ENCODE measurements at regions not wholly inside any gene's neighbourhood (a gene's known extent, or its start where the extent isn't known, plus 50 kb on each side); places are given as distances from the start of the nearest gene placed in this dataset.

DNA sequence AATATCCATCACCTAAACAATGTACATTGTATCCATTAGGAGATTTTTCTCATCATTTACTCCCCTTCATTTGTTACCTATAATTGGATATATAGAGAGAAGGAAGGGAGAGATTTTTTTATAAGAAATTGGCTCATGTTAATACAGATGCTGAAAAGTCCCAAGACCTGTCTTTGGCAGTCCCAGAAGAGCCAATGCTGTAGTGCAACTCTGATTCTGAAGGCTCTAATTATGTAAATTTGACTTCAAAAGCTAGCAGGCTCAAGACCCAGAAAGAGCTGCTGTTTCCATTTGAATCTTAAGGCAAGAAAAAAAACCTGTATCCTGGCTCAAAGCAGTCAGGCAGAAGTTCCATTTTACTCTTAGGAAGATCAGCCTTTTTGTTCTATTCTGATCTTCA lies 1245.5 kb upstream of the FAM98A start:
- no peak overlapping the region for H3K4me3 ChIP-seq (ENCODE audit: control insufficient read depth, low read depth, low read length)
- TF ChIP-seq, protein P1, sequence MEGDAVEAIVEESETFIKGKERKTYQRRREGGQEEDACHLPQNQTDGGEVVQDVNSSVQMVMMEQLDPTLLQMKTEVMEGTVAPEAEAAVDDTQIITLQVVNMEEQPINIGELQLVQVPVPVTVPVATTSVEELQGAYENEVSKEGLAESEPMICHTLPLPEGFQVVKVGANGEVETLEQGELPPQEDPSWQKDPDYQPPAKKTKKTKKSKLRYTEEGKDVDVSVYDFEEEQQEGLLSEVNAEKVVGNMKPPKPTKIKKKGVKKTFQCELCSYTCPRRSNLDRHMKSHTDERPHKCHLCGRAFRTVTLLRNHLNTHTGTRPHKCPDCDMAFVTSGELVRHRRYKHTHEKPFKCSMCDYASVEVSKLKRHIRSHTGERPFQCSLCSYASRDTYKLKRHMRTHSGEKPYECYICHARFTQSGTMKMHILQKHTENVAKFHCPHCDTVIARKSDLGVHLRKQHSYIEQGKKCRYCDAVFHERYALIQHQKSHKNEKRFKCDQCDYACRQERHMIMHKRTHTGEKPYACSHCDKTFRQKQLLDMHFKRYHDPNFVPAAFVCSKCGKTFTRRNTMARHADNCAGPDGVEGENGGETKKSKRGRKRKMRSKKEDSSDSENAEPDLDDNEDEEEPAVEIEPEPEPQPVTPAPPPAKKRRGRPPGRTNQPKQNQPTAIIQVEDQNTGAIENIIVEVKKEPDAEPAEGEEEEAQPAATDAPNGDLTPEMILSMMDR (IDR thresholded peaks at IDR 0.05; ENCODE audit: control insufficient read depth, insufficient read depth, low read depth, low read length, missing control alignments), result no peak
- no peak for DNase-seq (ENCODE audit: low read depth)

DNA sequence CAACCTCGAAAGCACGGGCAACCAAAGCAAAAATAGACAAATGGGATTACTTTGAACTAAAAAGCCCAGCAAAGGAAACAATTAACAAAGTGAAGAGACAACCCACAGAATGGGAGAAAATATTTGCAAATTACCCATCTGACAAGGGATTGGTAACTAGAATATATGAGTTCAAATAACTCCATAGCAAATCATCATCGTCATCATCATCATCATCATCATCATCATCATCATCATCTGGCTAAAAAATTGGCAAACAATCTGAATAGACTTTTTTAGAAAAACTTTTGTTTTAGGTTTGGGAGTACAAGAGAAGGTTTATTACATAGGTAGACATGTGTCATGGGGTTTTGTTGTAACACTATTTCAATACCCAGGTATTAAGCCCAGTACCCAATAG lies 1239.3 kb upstream of the FAM98A start:
- TF ChIP-seq, protein P1 (IDR thresholded peaks at IDR 0.05; ENCODE audit: control insufficient read depth, insufficient read depth, low read depth, low read length, missing control alignments), result no peak
- DNase-seq (ENCODE audit: low read depth), result no peak
- no peak overlapping the region for H3K4me3 ChIP-seq (ENCODE audit: control insufficient read depth, low read depth, low read length)

DNA sequence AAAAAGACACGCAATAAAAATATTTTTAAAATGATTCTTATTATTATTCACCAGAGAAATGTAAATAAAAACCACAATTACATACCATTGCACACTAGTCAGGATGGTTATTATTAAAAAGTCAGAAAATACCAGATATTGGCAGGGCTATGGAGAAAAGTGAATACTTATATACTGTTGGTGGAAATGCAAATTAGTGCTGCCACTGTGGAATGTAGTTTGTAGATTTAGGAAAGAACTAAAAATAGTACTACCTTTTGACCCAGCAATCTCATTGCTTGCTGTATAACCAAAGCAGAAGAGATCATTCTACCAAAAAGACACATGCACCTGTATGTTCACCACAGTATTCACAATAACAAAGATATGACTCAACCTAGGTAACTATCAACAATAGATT lies 1237.3 kb upstream of the FAM98A start:
- TF ChIP-seq, protein P1 (IDR thresholded peaks at IDR 0.05; ENCODE audit: control insufficient read depth, insufficient read depth, low read depth, low read length, missing control alignments), result no peak
- H3K4me3 ChIP-seq (ENCODE audit: control insufficient read depth, low read depth, low read length), result no peak overlapping the region
- no peak for DNase-seq (ENCODE audit: low read depth)

DNA sequence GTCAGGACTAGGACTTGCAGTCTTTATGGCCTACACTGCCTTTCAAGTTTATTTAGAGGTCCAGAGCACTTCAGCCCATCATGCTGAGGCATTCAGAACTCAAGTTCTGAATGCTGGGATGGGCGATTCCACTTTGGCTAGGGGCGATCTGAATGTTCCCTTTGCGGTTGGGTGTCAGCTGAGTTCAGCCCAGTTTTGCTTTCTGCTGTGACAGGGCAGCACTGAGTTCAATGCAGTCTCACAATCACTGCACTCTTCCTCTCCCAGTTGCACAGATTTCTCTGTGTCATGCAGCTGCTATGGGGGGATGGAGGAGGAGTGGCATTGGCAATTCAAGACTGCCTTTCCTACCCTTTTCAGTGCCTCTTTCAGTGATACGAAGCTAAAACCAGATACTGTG lies 1232.0 kb upstream of the FAM98A start:
- TF ChIP-seq, protein P1 (IDR thresholded peaks at IDR 0.05; ENCODE audit: control insufficient read depth, insufficient read depth, low read depth, low read length, missing control alignments), result no peak
- H3K4me3 ChIP-seq (ENCODE audit: control insufficient read depth, low read depth, low read length), result no peak overlapping the region
- no peak for DNase-seq (ENCODE audit: low read depth)

DNA sequence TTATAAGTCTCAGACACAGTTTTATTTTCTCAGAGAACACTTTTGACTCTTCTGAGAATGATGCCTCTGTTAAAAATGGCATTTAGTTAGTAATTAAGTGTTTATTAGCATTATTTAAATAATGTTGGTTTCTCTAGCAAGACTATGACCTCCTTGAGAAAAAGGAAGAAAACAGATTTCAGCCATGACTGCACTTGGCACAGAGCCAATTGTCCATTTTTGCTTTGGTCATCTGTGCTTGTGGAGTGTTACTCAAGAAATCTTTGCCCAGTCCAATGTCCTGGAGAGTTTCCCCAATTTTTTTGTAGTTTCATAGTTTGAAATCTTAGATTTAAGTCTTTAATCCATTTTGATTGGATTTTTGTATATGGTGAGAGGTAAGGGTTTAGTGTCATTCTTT lies 1229.4 kb upstream of the FAM98A start:
- no peak for DNase-seq (ENCODE audit: low read depth)
- TF ChIP-seq, protein P1 (IDR thresholded peaks at IDR 0.05; ENCODE audit: control insufficient read depth, insufficient read depth, low read depth, low read length, missing control alignments), result no peak
- no peak overlapping the region for H3K4me3 ChIP-seq (ENCODE audit: control insufficient read depth, low read depth, low read length)

DNA sequence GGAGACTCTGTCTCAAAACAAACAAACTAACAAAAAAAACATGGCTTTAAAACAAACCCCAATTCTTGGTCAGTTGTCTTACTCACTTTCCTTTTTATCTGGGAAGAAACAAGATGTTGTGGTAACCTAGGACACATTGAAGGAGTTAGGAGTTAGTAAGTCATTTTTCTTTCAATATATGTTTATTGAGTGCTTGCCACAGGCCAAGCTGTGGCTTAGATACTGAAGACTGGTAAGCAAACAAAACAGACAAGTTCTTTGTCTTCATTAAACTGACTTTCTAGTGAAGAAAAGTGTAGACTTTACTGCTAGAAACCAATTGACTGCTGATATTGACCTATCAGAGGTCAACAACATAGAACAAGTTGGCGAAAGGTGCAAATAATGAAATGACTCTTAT lies 1228.3 kb upstream of the FAM98A start:
- no peak for DNase-seq (ENCODE audit: low read depth)
- TF ChIP-seq, protein P1 (IDR thresholded peaks at IDR 0.05; ENCODE audit: control insufficient read depth, insufficient read depth, low read depth, low read length, missing control alignments), result no peak
- no peak overlapping the region for H3K4me3 ChIP-seq (ENCODE audit: control insufficient read depth, low read depth, low read length)

DNA sequence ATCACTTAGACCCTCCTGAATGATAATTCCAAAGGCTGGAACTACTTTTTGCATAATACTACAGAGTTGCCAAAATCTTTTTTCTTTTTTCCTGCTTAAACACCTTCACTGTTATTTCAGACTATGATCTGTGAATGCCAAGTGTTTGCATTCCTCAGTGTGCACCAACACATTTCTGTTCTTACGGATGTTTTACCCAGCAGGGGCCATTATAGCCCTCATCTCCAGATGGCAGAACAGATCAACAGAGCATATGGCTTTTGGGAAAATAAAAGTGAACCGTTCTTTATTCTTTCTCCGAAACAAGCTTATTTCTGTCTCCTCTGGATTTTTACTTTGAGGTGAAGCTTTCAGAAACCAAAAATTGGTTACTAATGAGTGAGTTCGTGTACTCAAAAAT lies 1226.6 kb upstream of the FAM98A start:
- TF ChIP-seq, protein P1 (IDR thresholded peaks at IDR 0.05; ENCODE audit: control insufficient read depth, insufficient read depth, low read depth, low read length, missing control alignments), result no peak
- H3K4me3 ChIP-seq (ENCODE audit: control insufficient read depth, low read depth, low read length), result no peak overlapping the region
- DNase-seq (ENCODE audit: low read depth), result no peak
